Activated CD8-positive, alpha-beta T cell treated with anti-CD3 and anti-CD28 coated beads, Interleukin-2, amount 10 ng/mL, durations not matched to agents 7 days and 5 days (primary cell): ENCODE measurements at regions not wholly inside any gene's neighbourhood (a gene's known extent, or its start where the extent isn't known, plus 50 kb on each side); places are given as distances from the start of the nearest gene placed in this dataset.

ENCODE experiments used
- ATAC-seq: fragments of 150-1000 bp; cut with Tn5 transposase; one replicate; pipeline ENCODE4 v1.10.0; 2021; ENCODE audit warnings: moderate library complexity
- CTCF ChIA-PET: fragments of 350-600 bp; sonication (Branson Sonifier 250); formaldehyde crosslinking; loops from one replicate; lab custom pipeline; 2021; ENCODE audit warnings: antibody characterized with exemption; lab: Charles Lee
- POLR2A ChIA-PET: fragments of 350-600 bp; sonication (Branson Sonifier 250); formaldehyde crosslinking; loops from one replicate; lab custom pipeline; 2021; ENCODE audit warnings: antibody characterized with exemption; lab: Charles Lee
- DNase-seq: peaks from one replicate; pipeline ENCODE4 v3.0.0-alpha.2; 2020
- H3K27ac Mint-ChIP-seq: one replicate; pipeline ENCODE4 v1.8.0; 2021; ENCODE audit warnings: mild to moderate bottlenecking, mixed read lengths
- H3K27me3 Mint-ChIP-seq: one replicate; pipeline ENCODE4 v1.8.0; 2021; ENCODE audit warnings: low read depth, mixed read lengths
- H3K36me3 Mint-ChIP-seq: one replicate; pipeline ENCODE4 v1.8.0; 2021; ENCODE audit warnings: low read depth, mixed read lengths
- H3K4me1 Mint-ChIP-seq: one replicate; pipeline ENCODE4 v1.8.0; 2021; ENCODE audit warnings: low read depth, mixed read lengths
- H3K4me3 Mint-ChIP-seq: one replicate; pipeline ENCODE4 v1.8.0; 2021; ENCODE audit warnings: mild to moderate bottlenecking, mixed read lengths
- H3K9me3 Mint-ChIP-seq: one replicate; pipeline ENCODE4 v1.8.0; 2022; ENCODE audit warnings: mixed read lengths; ENCODE audit not compliant: insufficient read depth

DNA sequence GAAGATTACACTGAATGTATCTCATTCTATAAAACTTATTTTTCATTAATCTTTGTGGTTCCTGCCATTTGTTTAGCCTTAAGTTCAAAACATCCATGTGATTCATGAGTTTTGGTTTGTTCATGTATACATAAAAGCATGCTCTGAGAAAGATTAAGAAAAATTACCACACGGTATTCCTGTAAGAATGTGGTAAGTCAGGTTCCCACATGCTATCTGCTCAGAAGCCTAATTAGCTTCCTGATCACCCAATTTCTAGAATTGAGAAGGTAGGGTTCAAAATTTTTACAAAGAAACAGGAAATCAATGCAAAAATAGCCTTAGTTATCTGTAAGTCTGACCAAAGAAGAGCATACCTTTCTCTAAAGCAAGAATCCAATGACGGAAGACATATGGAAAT is 241.6 kb upstream of the VRK2 start:
- Mint-ChIP-seq H3K4me3 (no peak overlapping the region), H3K27ac (no peak overlapping the region), H3K36me3 (no peaks in the 10 kb centered on the region), H3K9me3 (no peaks in the 10 kb centered on the region), H3K4me1 (no peaks in the 10 kb centered on the region), H3K27me3 (no peaks in the 10 kb centered on the region)
- DNase-seq (no peak), ATAC-seq (no peak)
- ChIA-PET POLR2A (no interaction called here), CTCF (no interaction called here)

DNA sequence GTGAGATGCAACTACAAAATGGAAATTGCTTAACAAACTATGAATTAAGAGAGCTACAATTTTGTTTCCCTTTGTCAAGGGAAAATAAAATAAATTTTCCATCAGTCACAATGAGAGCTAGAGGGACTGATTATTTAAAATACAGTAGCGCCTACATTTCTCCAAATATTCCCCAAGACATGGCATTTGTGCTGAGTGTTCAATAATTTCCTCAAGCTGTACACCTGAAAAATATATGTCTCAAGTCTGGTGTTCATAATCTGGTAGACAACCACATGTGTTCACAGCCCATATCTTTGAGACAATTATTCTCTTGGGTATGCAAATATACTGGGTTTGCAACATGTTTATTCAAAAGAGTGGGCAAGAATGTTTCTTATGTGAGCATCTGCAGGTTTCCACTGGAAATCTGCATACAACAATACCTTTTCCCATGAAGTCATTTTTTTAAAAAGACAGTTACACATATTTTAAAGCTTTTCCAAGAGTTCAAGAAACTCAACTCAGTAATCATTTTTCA is 240.1 kb upstream of the VRK2 start:
- DNase-seq (no peak), ATAC-seq (no peak)
- Mint-ChIP-seq H3K4me1 (no peaks in the 10 kb centered on the region), H3K27me3 (no peaks in the 10 kb centered on the region), H3K9me3 (no peaks in the 10 kb centered on the region), H3K36me3 (no peaks in the 10 kb centered on the region), H3K4me3 (no peak overlapping the region), H3K27ac (no peak overlapping the region)
- ChIA-PET CTCF (no interaction called here), POLR2A (no interaction called here)

DNA sequence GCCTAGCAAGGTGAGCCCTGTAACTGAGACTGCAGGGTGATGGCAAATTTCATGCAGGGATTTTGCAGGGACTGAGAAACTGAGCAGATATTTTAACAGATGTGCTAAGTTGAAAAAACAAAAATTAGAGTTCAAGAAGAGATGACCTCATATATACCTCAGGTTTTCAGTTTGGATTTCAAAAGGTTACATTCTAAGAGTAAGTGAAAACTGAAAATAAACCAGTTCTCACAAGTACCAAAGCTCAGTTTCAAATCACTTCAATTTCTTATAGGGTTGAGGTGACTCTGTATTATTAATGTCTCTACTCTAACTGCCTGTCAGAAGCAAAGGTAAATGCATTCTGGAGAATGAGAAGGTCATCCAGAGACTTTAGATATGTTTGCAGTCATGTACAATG is 237.4 kb upstream of the VRK2 start:
- Mint-ChIP-seq H3K27me3 (no peaks in the 10 kb centered on the region), H3K36me3 (no peaks in the 10 kb centered on the region), H3K27ac (no peak overlapping the region), H3K4me1 (no peaks in the 10 kb centered on the region), H3K9me3 (no peaks in the 10 kb centered on the region), H3K4me3 (no peak overlapping the region)
- ChIA-PET POLR2A (no interaction called here), CTCF (no interaction called here)
- ATAC-seq, result no peak
- DNase-seq, result no peak

- CTCF ChIA-PET, result no interaction called here
- no peaks in the 10 kb centered on the region for H3K9me3 Mint-ChIP-seq
- ATAC-seq (no peak), DNase-seq (no peak)
- H3K4me3 Mint-ChIP-seq, result no peak overlapping the region
- H3K27ac Mint-ChIP-seq, result no peak overlapping the region
- no peaks in the 10 kb centered on the region for H3K27me3 Mint-ChIP-seq
- H3K4me1 Mint-ChIP-seq, result no peaks in the 10 kb centered on the region
- H3K36me3 Mint-ChIP-seq, result no peaks in the 10 kb centered on the region
- POLR2A ChIA-PET, result no interaction called here
Measured at GRCh38 chr2:57821088-57821487, 225.5 kb upstream of the VRK2 start.

- no peak overlapping the region for H3K4me3 Mint-ChIP-seq
- POLR2A ChIA-PET, result no interaction called here
- H3K9me3 Mint-ChIP-seq, result no peaks in the 10 kb centered on the region
- CTCF ChIA-PET, result no interaction called here
- H3K27me3 Mint-ChIP-seq, result no peaks in the 10 kb centered on the region
- DNase-seq (no peak), ATAC-seq (no peak)
- no peak overlapping the region for H3K27ac Mint-ChIP-seq
- no peaks in the 10 kb centered on the region for H3K36me3 Mint-ChIP-seq
- H3K4me1 Mint-ChIP-seq, result no peaks in the 10 kb centered on the region
Measured at GRCh38 chr2:57828221-57828620, 218.4 kb upstream of the VRK2 start.

DNA sequence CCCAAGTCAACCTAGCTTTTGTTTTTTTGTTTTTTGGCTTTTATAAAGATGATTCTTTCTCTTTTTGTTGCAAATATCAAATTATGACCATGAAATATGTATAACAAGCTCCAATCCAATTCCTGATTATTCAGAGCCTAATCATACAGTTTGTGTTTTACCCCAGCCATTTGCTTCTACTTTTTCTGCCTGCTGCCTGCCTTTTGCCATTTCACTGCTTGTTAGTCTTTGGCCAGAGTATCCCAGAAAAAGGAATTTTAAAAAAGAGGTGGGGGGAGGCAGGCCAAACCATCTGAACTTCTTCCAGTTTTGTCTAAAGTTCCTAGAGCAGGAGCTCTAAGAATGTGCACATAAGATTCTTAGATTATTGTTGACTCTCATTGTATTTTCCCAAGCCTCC is 211.9 kb upstream of the VRK2 start:
- ChIA-PET POLR2A (no interaction called here), CTCF (no interaction called here)
- DNase-seq (no peak), ATAC-seq (no peak)
- Mint-ChIP-seq H3K4me3 (no peak overlapping the region), H3K4me1 (no peaks in the 10 kb centered on the region), H3K27ac (no peak overlapping the region), H3K9me3 (no peaks in the 10 kb centered on the region), H3K36me3 (no peaks in the 10 kb centered on the region), H3K27me3 (no peaks in the 10 kb centered on the region)

DNA sequence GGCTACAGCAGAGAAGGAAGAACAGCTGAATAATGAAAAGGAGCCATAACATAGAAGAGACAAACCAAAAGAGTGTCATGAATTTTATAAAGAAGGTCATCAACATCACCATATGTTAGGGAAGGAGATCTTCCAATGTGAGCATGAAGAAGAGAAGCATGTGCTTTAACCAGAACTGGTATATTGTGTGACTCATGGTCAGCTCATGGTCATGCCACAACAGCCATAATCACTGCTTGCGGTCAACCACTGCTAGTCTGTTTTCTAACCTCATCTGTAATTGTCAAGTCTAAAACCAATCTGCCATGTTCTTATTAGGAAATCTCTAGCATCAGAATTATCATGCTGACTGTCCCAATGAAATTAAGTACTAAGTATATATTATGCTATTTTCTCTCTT is 204.1 kb upstream of the VRK2 start:
- Mint-ChIP-seq H3K27ac (no peak overlapping the region), H3K4me3 (no peak overlapping the region), H3K9me3 (no peaks in the 10 kb centered on the region), H3K27me3 (no peaks in the 10 kb centered on the region), H3K4me1 (no peaks in the 10 kb centered on the region), H3K36me3 (no peaks in the 10 kb centered on the region)
- DNase-seq (no peak), ATAC-seq (no peak)
- CTCF ChIA-PET, result no interaction called here
- POLR2A ChIA-PET, result no interaction called here

DNA sequence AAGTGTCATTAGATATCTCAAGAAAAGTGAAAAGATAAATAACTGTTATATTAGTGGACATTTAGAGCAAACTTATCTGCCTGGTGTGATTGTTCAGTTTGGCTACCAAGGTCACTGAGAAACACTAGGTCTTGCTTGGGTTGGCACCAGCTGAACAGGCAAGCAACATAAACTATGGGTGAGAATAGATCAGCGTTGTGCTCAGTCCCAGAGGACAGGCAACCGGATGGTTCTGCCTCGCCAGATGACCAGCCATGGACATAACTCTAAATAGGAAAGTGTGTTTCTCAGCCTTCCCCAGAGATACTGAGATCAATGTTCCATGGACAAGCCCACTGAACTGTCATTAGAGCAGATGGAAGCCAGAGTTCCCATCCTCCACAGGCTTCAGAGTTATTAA is 203.4 kb upstream of the VRK2 start:
- H3K27ac Mint-ChIP-seq, result no peak overlapping the region
- H3K4me1 Mint-ChIP-seq, result no peaks in the 10 kb centered on the region

GRCh38 chr2:57848723-57849122 is 197.9 kb upstream of the VRK2 start:
- CTCF ChIA-PET, result no interaction called here
- Mint-ChIP-seq H3K9me3 (no peaks in the 10 kb centered on the region), H3K36me3 (no peaks in the 10 kb centered on the region), H3K4me3 (no peak overlapping the region), H3K27ac (no peak overlapping the region), H3K27me3 (no peaks in the 10 kb centered on the region), H3K4me1 (no peaks in the 10 kb centered on the region)
- ATAC-seq (no peak), DNase-seq (no peak)
- POLR2A ChIA-PET, result no interaction called here

More for the DNA sequence above, 203.4 kb upstream of the VRK2 start:
- ChIA-PET POLR2A (no interaction called here), CTCF (no interaction called here)
- Mint-ChIP-seq H3K4me3 (no peak overlapping the region), H3K27me3 (no peaks in the 10 kb centered on the region), H3K9me3 (no peaks in the 10 kb centered on the region), H3K36me3 (no peaks in the 10 kb centered on the region)
- ATAC-seq (no peak), DNase-seq (no peak)

- Mint-ChIP-seq H3K27me3 (no peaks in the 10 kb centered on the region), H3K4me1 (no peaks in the 10 kb centered on the region), H3K27ac (no peak overlapping the region), H3K4me3 (no peak overlapping the region), H3K9me3 (no peaks in the 10 kb centered on the region), H3K36me3 (no peaks in the 10 kb centered on the region)
- ATAC-seq (no peak), DNase-seq (no peak)
- CTCF ChIA-PET, result no interaction called here
- POLR2A ChIA-PET, result interaction anchor here (0.6 kb wide), 1 partner anchor 66 kb away, joined by 4 read pairs; no protein-coding TSS in a partner anchor
Measured at GRCh38 chr2:57849843-57850242, 196.8 kb upstream of the VRK2 start.

GRCh38 chr2:57850415-57851130 is 196.0 kb upstream of the VRK2 start:
- Mint-ChIP-seq H3K4me1 (no peaks in the 10 kb centered on the region), H3K36me3 (no peaks in the 10 kb centered on the region), H3K27me3 (no peaks in the 10 kb centered on the region), H3K27ac (no peak overlapping the region), H3K9me3 (no peaks in the 10 kb centered on the region), H3K4me3 (no peak overlapping the region)
- ATAC-seq (no peak), DNase-seq (no peak)
- POLR2A ChIA-PET, result no interaction called here
- CTCF ChIA-PET, result no interaction called here

DNA sequence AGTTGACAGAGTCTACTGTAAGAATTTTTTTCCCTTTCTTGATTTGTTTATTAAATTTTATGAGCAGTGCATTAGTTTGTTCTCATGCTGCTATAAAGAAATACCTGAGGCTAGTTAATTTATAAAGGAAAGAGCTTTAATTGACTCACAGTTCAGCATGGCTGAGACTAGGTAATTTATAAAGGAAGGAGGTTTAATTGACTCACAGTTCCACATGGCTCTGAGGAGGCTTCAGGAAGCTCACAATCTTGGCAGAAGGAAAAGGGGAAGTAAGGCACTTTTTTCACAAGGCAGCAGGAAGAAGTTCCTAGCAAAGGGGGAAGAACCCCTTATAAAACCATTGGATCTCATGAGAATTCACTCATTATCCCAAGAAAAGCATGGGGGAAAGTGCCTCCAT is 191.4 kb upstream of the VRK2 start:
- DNase-seq, result no peak
- CTCF ChIA-PET, result no interaction called here
- H3K9me3 Mint-ChIP-seq, result no peaks in the 10 kb centered on the region
- no peak overlapping the region for H3K27ac Mint-ChIP-seq
- no peaks in the 10 kb centered on the region for H3K36me3 Mint-ChIP-seq
- no peak for ATAC-seq
- no peak overlapping the region for H3K4me3 Mint-ChIP-seq
- POLR2A ChIA-PET, result no interaction called here
- no peaks in the 10 kb centered on the region for H3K27me3 Mint-ChIP-seq
- no peaks in the 10 kb centered on the region for H3K4me1 Mint-ChIP-seq

DNA sequence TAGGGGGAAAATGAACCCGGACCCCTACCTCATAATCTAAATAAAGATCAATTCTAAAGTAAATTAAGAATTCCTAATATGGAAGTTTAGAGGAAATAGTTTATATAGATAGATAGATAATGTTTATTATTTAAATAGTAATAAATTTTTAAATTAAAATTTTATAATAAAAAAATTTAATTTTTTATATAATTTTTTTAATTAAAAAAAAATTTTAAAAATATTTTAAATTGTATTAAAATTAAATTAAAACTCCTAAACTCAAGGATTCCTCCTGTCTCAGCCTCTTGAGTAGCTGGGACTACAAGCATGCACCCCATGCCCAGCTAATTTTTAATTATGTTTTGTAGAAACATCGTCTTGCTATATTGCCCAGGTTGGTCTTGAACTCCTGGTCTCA is 186.9 kb upstream of the VRK2 start:
- Mint-ChIP-seq H3K27ac (no peak overlapping the region), H3K36me3 (no peaks in the 10 kb centered on the region), H3K4me1 (no peaks in the 10 kb centered on the region), H3K4me3 (no peak overlapping the region), H3K27me3 (no peaks in the 10 kb centered on the region), H3K9me3 (no peaks in the 10 kb centered on the region)
- no peak for ATAC-seq
- CTCF ChIA-PET, result no interaction called here
- no peak for DNase-seq
- POLR2A ChIA-PET, result no interaction called here
